ENCODE measurements at regions not wholly inside any gene's neighbourhood (a gene's known extent, or its start where the extent isn't known, plus 50 kb on each side); places are given as distances from the start of the nearest gene placed in this dataset.

GRCh38 chr12:92552412-92553108, 150.2 kb upstream of the PLEKHG7 start:
- DNase-seq: no peak

DNA sequence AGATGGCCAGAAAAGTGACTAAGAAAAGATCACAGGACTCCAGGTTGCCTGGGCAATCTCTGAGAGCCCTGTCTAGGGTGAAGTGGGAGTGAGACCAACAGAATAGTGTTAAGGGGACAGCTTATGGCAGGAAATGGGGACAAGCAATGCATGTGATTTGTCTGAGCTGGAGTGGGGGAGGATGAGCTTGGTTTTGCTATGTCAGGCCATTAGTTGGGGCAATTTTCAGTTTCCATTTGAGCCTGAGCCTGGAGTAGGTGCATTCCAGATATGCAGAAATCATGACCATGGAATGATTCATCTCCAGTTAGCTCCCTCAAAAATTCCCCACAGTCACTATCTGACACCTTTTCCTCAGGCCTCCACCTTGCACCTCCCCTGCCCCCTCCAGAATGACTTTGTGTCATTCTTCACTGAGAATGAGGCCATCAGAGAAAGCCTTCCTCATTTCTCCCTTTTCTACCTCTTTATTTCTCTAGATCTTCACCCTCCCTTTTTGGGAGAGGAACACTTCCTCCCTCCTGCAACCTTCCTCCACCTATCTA, 150.9 kb upstream of the PLEKHG7 start:
- DNase-seq: no peak

DNA sequence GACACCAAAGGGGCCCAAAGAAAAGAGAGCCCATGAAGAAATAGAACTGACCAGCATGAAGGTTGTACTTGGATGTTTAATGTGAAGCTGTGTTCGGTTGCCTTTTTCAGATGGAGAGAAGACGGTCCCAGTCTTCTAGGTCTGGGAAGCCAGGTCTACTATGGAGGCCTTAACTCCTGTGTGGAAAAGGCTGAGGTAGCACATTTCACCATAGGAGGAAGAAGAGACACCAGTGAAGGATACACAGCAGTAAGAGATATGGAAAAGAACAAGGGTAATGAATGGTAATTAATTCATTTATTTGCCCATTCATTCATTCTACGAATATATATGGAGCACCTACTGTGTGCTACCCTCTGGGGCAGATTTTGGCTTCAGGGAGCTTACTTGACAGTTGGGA, 151.6 kb upstream of the PLEKHG7 start:
- no peak for DNase-seq

DNA sequence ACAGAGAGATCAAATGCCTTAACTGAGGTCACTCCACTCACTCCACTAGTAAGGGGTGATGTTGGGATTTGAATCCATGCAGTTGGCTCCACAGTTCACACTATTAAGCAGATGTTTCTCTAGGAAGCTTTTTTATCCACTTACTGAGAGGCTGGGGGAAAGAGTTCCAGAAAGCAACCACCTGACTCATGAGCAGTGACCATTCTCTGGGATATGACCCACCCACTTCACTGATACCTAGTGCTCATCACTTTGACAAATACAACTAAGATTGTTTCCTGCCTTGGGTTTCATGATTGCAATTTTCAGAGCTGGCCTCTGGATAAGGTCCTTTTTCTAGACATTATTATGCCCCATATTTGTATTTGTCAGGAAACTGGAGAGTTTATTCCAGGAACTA, 152.1 kb upstream of the PLEKHG7 start:
- no peak for DNase-seq

DNA sequence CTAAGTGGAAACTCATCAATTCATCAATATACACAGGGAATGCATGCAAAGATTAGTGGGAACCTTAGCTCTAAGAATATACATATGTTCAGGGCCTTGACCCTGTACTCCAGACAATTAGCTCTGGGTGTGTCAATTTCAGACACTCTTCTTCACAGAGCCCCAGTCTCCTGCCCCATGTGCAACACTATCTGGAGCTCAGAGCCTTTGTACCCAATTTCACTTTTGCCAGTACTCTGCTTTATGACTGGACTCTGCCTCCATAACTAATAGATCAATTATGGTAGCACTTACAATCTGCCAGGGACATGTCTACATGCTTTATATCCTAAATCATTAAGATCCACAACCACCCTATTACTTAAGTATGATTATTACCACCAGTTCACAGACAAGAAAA, 152.5 kb upstream of the PLEKHG7 start:
- DNase-seq: no peak

DNA sequence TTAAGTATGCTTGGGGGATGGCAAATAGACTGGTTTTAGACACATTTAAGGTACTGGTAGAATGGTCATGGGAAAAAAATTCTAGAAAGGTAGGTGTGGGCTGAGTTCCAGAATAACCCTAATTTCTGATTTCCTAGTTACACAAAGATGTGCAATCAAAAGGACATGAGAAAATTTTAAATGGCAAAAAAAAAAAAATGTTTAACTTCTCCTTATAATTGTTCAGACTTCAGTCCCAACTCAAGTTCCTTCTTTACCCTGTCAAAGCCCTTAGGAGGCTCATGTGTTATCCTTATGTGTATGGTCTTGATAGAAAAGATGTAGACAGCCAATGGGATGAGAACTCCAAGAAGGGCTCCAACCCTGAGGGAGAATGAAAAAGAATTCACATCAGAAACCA, 153.3 kb upstream of the PLEKHG7 start:
- DNase-seq: no peak

GRCh38 chr12:92547906-92548305, 154.9 kb upstream of the PLEKHG7 start:
- no peak for DNase-seq

DNA sequence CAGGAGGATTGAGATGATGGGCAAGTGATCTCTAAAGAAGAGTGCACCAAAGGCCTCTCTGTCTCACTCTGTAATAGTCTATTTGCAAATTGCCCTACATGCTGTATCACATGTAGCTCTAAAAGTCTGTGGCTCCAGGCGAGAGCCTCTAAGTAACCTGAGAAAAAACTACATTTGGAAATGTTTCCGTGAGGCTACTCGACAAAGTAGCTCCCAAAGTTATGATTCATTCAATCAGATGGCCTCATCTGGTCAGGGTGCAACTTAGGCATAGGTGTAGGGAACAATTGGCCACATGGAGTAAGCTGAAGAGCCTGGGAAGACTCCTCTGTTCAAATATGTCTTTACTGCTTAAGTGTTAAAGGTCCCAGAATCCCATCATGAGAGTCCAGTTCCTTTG, 155.4 kb upstream of the PLEKHG7 start:
- DNase-seq: no peak

DNA sequence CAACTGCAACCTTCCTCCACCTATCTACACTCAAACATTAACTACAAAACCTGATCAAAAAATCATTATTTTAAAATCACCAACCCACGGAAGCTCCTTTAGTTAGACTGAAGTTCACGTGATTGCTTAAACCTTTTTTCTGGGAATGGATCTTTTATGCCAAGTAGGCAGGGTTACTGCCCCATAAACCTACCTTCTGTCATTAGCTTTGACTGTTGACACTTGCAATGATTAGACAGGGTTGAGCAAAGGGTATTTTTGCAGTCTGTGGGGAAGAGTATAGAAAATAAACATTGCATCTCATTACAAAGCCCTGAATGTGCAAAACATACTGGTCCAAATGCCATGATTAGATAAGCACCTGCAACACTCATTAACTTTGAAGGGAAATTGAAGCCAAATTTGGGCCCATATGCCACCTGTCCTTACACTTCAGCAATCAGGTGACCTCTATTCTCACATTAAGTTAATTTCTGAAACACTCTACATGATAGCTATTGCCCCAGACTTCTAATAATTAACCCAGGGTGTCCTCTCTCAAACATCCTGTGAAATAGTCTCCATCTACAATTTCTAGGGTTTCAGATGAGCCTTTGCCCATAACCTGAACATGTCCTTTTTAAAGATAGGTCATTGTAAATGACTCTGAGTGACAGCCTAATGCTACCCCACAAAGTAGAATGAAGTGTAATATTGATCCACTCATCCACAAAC, 156.0 kb upstream of the PLEKHG7 start:
- no peak for DNase-seq

DNA sequence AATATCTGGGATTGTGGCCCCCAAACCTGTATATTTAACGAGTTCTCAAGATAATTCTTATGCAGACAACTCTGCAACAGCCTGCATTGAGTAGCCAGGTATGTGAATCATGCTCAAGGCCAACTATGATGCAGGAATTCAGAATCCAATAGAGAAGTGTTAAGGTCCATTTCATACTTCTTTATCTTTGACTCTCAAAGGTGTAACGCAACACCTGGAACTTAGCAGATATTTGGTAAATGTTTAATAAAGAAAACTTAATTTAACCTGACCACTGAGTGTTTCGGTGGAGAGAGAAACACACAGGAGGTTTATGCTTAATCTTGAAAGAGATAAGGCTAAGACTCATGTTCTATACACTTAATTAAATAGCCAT, 156.5 kb upstream of the PLEKHG7 start:
- no peak for DNase-seq

GRCh38 chr12:92544322-92544721, 158.5 kb upstream of the PLEKHG7 start:
- no peak for DNase-seq

DNA sequence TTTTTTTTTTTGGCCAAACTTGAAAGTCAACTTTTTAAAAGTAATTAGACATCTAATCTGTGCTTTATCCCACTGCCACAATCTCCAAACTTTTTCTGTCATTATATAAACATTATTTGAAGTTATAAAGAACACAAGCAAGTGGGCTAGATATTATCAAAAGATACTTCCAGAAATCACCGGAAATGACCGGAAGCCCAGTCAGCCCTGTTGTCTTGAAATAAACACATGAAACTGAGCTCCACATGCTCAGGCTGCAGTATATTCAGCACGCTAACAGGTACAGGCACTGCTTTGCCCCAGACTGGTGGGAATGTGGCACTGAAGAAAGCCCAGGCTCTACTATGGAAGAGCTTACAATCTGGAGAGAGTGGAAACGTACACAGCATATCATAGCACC, 158.9 kb upstream of the PLEKHG7 start:
- no peak for DNase-seq

DNA sequence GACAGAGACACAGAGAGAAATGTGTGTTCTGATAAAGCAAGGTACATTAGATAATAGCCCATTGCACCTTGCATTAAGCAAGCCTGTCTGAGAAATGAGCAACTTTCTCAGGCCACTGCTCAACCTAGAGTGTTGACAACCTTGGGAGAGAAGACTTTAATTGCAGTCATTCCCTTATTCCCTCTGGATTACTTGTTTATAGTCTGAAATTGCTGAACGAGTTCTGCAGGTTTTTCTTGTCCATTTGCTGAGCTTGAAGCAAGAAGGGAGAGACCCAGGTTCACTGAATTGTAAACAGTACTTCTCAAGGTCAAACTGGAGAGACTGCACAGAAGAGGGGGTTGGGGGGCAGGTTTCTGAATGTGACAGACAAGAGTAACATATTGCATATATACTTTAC, 159.4 kb upstream of the PLEKHG7 start:
- DNase-seq: no peak

GRCh38 chr12:92541731-92542130, 161.1 kb upstream of the PLEKHG7 start:
- DNase-seq: no peak

- no peak for DNase-seq
Measured at GRCh38 chr12:92540782-92541423, 161.9 kb upstream of the PLEKHG7 start.

- peak; percentile 33 for DNase-seq
Measured at GRCh38 chr12:92539976-92540781, 162.6 kb upstream of the PLEKHG7 start.

DNA sequence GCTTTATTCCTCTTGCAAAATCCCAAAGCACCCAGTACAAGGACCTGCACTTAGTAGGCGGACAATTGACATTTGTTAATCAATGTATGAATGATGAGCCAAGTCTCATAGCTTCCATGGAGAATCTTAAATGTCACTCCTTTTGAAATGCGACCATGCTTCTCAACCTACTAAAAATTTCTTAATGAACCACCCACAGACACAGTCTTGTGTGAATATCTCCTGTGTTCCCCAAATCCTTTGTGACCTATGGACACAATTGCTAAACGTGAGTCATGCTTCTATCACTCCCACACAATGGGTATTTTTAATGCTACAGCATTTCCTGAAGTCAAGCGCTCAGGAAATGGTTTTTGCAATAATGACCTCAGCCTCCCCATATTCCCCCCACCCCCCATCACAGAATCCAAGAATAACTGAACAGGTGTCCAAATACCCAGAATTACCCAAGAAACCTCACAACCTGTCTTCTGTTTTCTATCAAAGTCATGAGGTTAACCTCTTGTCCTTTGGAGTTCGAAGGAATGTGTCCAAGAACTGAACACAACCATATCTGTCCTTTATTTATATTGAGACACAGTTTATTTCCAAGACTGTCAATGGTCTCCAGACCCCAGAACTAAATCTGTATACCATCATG, 163.6 kb upstream of the PLEKHG7 start:
- DNase-seq: no peak

GRCh38 chr12:92537290-92537960, 165.4 kb upstream of the PLEKHG7 start:
- no peak for DNase-seq

- no peak for DNase-seq
Measured at GRCh38 chr12:92535961-92536360, 166.8 kb upstream of the PLEKHG7 start.

DNA sequence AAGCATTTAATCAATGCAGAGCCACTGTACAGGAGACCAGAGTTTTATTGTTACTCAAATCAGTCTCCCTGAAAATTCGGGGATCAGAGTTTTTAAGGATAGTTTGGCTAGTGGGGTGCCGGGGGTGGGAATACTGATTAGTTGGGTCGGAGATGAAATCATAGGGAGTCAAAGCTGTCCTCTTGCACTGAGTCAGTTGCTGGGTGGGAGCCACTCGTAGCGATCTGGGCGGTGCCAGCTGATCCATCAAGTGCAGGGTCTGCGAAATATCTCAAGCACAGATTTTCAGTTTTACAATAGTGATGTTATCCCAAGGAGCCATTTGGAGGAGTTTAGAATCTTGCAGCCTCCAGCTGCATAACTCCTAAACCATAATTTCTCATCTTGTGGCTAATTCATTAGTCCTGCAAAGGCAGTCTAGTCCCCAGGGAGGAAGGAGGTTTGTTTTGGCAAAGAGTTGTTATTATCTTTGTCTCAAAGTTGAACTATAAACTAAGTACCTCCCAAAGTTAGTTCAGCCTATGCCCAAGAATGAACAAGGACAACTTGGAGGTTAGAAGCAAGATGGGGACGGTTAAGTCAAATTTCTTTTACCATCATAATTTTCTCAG, 169.4 kb upstream of the PLEKHG7 start:
- no peak for DNase-seq

DNA sequence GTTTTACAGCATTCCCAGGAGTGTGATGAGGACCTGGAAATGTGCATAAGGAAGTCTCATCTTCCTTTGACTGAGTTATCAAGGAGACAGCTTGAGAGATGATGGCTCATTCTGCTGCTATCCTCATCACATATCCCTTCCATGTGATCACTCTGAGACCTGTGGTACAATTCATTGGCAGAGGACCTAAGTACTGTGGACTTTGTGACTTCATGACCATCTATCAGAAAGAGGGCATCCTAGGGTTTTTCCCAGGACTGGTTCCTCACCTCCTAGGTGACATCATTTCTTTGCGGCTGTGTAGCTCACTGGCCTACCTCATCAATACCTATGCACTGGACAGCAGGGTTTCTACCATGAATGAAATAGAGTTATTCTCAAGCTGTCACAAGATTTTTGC, 172.1 kb upstream of the PLEKHG7 start:
- no peak for DNase-seq

DNA sequence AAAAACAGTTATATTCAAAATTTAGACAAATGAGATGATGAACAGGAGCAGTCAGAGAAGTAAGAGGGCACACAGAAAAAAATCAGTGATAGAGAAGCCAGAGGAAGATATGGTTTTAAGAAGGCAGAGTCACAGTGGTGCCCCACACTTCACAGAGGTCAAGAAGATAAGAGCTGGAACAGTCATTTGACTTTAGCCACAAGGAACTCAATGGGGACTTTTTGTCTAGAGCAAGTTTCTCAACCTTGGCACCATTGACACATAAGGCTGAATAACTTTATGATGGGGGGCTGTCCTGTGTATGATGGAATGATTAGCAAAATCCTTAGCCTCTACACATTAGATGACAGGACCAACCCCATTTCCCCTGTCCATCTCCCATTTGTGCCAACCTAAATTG, 172.8 kb upstream of the PLEKHG7 start:
- no peak for DNase-seq

Data from left hindlimb (tissue), 1 donor.